ENCODE measurements at regions not wholly inside any gene's neighbourhood (a gene's known extent, or its start where the extent isn't known, plus 50 kb on each side); places are given as distances from the start of the nearest gene placed in this dataset.
"Not testable (repeated sequence)": the region's sequence is repeated elsewhere in the genome, so short reads cannot be mapped to it uniquely, and the experiment has no call there.

GRCh38 chr21:28385845-28386244 lies 606.8 kb downstream of the LTN1 start:
- Mint-ChIP-seq H3K27ac (no peak overlapping the region), H3K36me3 (no peaks in the 10 kb centered on the region), H3K27me3 (ENCODE audit: low read depth) (no peaks in the 10 kb centered on the region), H3K9me3 (peaks cover 5% of the 10 kb centered on the region), H3K4me3 (no peak overlapping the region), H3K4me1 (peaks cover 2% of the 10 kb centered on the region)
- DNase-seq (ENCODE audit: low spot score) (no peak), ATAC-seq (no peak)
- CTCF ChIA-PET = no interaction called here
- TF ChIP-seq MXD4 (CRISPR knock-in tag; IDR thresholded peaks at IDR 0.05; ENCODE audit: borderline replicate concordance) = no peak
- no peak for TF ChIP-seq E2F5 (CRISPR knock-in tag; IDR thresholded peaks at IDR 0.05)
- POLR2A ChIA-PET = no interaction called here

- CTCF ChIA-PET; DNase-seq (ENCODE audit: low spot score); ATAC-seq; H3K36me3 Mint-ChIP-seq; H3K27ac Mint-ChIP-seq; POLR2A ChIA-PET; H3K4me3 Mint-ChIP-seq; H3K27me3 Mint-ChIP-seq (ENCODE audit: low read depth); H3K4me1 Mint-ChIP-seq; H3K9me3 Mint-ChIP-seq: not testable (repeated sequence)
Observed at GRCh38 chr21:28381000-28381745, 611.5 kb downstream of the LTN1 start.

- peaks cover 8% of the 10 kb centered on the region for H3K4me1 Mint-ChIP-seq
- DNase-seq (ENCODE audit: low spot score) = no peak
- CTCF ChIA-PET = no interaction called here
Observed at GRCh38 chr21:28380241-28380640, 612.4 kb downstream of the LTN1 start.

More at GRCh38 chr21:28380241-28380640, 612.4 kb downstream of the LTN1 start:
- Mint-ChIP-seq H3K9me3 (peaks cover 8% of the 10 kb centered on the region; the same call in 1 of the 2 replicates), H3K27me3 (ENCODE audit: low read depth) (no peaks in the 10 kb centered on the region), H3K4me3 (no peak overlapping the region), H3K36me3 (no peaks in the 10 kb centered on the region), H3K27ac (no peak overlapping the region)
- ATAC-seq = no peak; the same call in 1 of the 2 replicates
- TF ChIP-seq MLX (CRISPR knock-in tag; IDR thresholded peaks at IDR 0.05) (no peak), PRRX2 (CRISPR knock-in tag; IDR thresholded peaks at IDR 0.05) (no peak), ZNF232 (CRISPR knock-in tag; IDR thresholded peaks at IDR 0.05) (no peak), ATF6 (CRISPR knock-in tag; IDR thresholded peaks at IDR 0.05) (no peak), USF2 (CRISPR knock-in tag; IDR thresholded peaks at IDR 0.05) (no peak), OVOL2 (CRISPR knock-in tag; IDR thresholded peaks at IDR 0.05; ENCODE audit: borderline replicate concordance) (no peak), ZBTB21 (CRISPR knock-in tag; IDR thresholded peaks at IDR 0.05; ENCODE audit: borderline replicate concordance) (no peak), MYBL2 (CRISPR knock-in tag; IDR thresholded peaks at IDR 0.05) (no peak), ARID4B (CRISPR knock-in tag; IDR thresholded peaks at IDR 0.05; ENCODE audit: borderline replicate concordance) (no peak), RELA (CRISPR knock-in tag; IDR thresholded peaks at IDR 0.05; ENCODE audit: borderline replicate concordance) (no peak), HMGA2 (CRISPR knock-in tag; IDR thresholded peaks at IDR 0.05) (no peak), ZNF138 (CRISPR knock-in tag; conservative IDR thresholded peaks at IDR 0.05) (no peak)
- POLR2A ChIA-PET = no interaction called here
